Neural progenitor cell (in vitro differentiated cells): ENCODE measurements at regions not wholly inside any gene's neighbourhood (a gene's known extent, or its start where the extent isn't known, plus 50 kb on each side); places are given as distances from the start of the nearest gene placed in this dataset.

Experiments used
- DNase-seq: peaks from one replicate; pipeline ENCODE4 v3.0.0-alpha.2; 2016; ENCODE audit warnings: low spot score
- H2AFZ ChIP-seq: fragments of 200-600 bp; sonication (generic); replicated peaks from 2 replicates; pipeline ENCODE4 v1.6.1; 2016; ENCODE audit warnings: antibody characterized with exemption
- H3F3A ChIP-seq: fragments of 200-600 bp; sonication (generic); 2 replicates; pipeline ENCODE4 v1.6.1; 2016; ENCODE audit warnings: antibody characterized with exemption, low read depth
- H3K27ac ChIP-seq: fragments of 200-600 bp; sonication (generic); 2 replicates; pipeline ENCODE4 v1.5.1; 2016; ENCODE audit warnings: mild to moderate bottlenecking
- H3K27me3 ChIP-seq: fragments of 200-600 bp; sonication (generic); 2 replicates; pipeline ENCODE4 v1.6.1; 2016; ENCODE audit warnings: mild to moderate bottlenecking, moderate library complexity
- H3K36me3 ChIP-seq: fragments of 200-600 bp; sonication (generic); 2 replicates; pipeline ENCODE4 v1.5.1; 2016
- H3K4me1 ChIP-seq: fragments of 200-600 bp; sonication (generic); 2 replicates; pipeline ENCODE4 v1.6.1; 2016; ENCODE audit warnings: mixed run types
- H3K4me2 ChIP-seq: fragments of 200-600 bp; sonication (generic); 2 replicates; pipeline ENCODE4 v1.6.1; 2016
- H3K4me3 ChIP-seq: fragments of 200-600 bp; sonication (generic); 2 replicates; pipeline ENCODE4 v1.5.1; 2016
- H3K79me2 ChIP-seq: fragments of 200-600 bp; sonication (generic); 2 replicates; pipeline ENCODE4 v1.6.1; 2016; ENCODE audit warnings: low read depth
- H3K9ac ChIP-seq: fragments of 200-600 bp; sonication (generic); 2 replicates; pipeline ENCODE4 v1.6.1; 2016
- H3K9me3 ChIP-seq: fragments of 200-600 bp; sonication (generic); 2 replicates; pipeline ENCODE4 v1.5.1; 2016; ENCODE audit warnings: low read depth
- H4K20me1 ChIP-seq: fragments of 200-600 bp; sonication (generic); 2 replicates; pipeline ENCODE4 v1.6.1; 2016; ENCODE audit warnings: low read depth
- H3K27ac Mint-ChIP-seq: 3 replicates; pipeline ENCODE4 v1.8.0; 2021; ENCODE audit warnings: mixed read lengths
- H3K27me3 Mint-ChIP-seq: 2 replicates; pipeline ENCODE4 v1.8.0; 2022; ENCODE audit warnings: low read depth, mild to moderate bottlenecking, inconsistent platforms, moderate library complexity, mixed read lengths; ENCODE audit not compliant: insufficient read depth
- H3K36me3 Mint-ChIP-seq: 3 replicates; pipeline ENCODE4 v1.8.0; 2021; ENCODE audit warnings: mixed read lengths
- H3K4me1 Mint-ChIP-seq: 3 replicates; pipeline ENCODE4 v1.8.0; 2021; ENCODE audit warnings: mixed read lengths
- H3K4me3 Mint-ChIP-seq: 3 replicates; pipeline ENCODE4 v1.8.0; 2021; ENCODE audit warnings: mild to moderate bottlenecking, moderate library complexity, mixed read lengths
- H3K9me3 Mint-ChIP-seq: 3 replicates; pipeline ENCODE4 v1.8.0; 2020; ENCODE audit warnings: mixed read lengths
- CTCF ChIP-seq: fragments of 200-600 bp; sonication (generic); IDR thresholded peaks from 2 replicates; pipeline ENCODE4 v1.5.1; 2017; ENCODE audit warnings: antibody characterized with exemption, mild to moderate bottlenecking
- EZH2 ChIP-seq: fragments of 200-600 bp; sonication (generic); IDR thresholded peaks from 2 replicates; pipeline ENCODE4 v1.6.1; 2017; ENCODE audit warnings: antibody characterized with exemption, mild to moderate bottlenecking, moderate library complexity
- EZH2phosphoT487 ChIP-seq: fragments of 200-600 bp; sonication (generic); IDR thresholded peaks from 2 replicates; pipeline ENCODE4 v1.6.1; 2017; ENCODE audit warnings: antibody characterized with exemption

- H3K9ac ChIP-seq: no peak overlapping the region
- peaks cover 50% of the 10 kb centered on the region for H3K4me1 Mint-ChIP-seq
- no peaks in the 10 kb centered on the region for H3K9me3 ChIP-seq
- H3K27ac Mint-ChIP-seq: no peak overlapping the region
- H3F3A ChIP-seq: peaks cover 6% of the 10 kb centered on the region
- no peak overlapping the region for H3K4me2 ChIP-seq
- H3K36me3 ChIP-seq: no peaks in the 10 kb centered on the region
- TF ChIP-seq EZH2phosphoT487: no peak
- no peak for TF ChIP-seq CTCF
- TF ChIP-seq EZH2: no peak
- no peaks in the 10 kb centered on the region for H3K79me2 ChIP-seq
- peaks cover 12% of the 10 kb centered on the region for H3K4me1 ChIP-seq
- H3K27me3 Mint-ChIP-seq: peaks cover 2% of the 10 kb centered on the region
- no peak for DNase-seq
- no peak overlapping the region for H3K27ac ChIP-seq
- H3K4me3 ChIP-seq: no peak overlapping the region
- H4K20me1 ChIP-seq: no peaks in the 10 kb centered on the region
- no peaks in the 10 kb centered on the region for H3K9me3 Mint-ChIP-seq
- H3K36me3 Mint-ChIP-seq: no peaks in the 10 kb centered on the region
- no peak overlapping the region for H2AFZ ChIP-seq
- no peak overlapping the region for H3K4me3 Mint-ChIP-seq
- no peaks in the 10 kb centered on the region for H3K27me3 ChIP-seq
These were observed 130.4 kb upstream of the AFDN start for GRCh38 chr6:167696296-167696695.

DNA sequence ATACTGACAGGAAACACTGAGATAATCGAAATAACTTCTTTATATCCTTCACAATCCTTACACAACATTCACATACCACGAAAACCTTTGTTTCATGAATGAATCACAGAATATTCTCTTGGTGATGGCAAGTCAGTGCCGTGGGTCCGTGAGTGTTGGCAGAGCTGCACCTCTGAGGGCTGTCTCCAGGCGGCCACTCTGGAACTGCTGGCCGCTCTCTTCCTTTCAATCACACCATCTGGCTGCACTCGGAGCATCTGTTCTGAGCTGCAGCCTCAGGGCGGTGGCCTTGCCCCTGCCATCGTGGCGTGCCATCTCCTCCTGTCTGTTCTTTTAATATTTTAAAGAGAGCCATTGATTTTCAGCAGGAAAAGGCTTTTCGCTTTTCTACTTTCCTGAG is 129.4 kb upstream of the AFDN start:
- Histone ChIP-seq H3K4me3 (no peak overlapping the region), H3K4me1 (peaks cover 2% of the 10 kb centered on the region), H3K4me2 (no peak overlapping the region), H3K27ac (no peak overlapping the region), H4K20me1 (no peaks in the 10 kb centered on the region), H3K9me3 (no peaks in the 10 kb centered on the region), H3K36me3 (no peaks in the 10 kb centered on the region), H3F3A (no peaks in the 10 kb centered on the region), H2AFZ (no peak overlapping the region), H3K27me3 (no peaks in the 10 kb centered on the region), H3K79me2 (no peaks in the 10 kb centered on the region), H3K9ac (no peak overlapping the region)
- no peak overlapping the region for H3K4me3 Mint-ChIP-seq
- H3K27me3 Mint-ChIP-seq: peaks cover 4% of the 10 kb centered on the region
- no peaks in the 10 kb centered on the region for H3K9me3 Mint-ChIP-seq
- H3K36me3 Mint-ChIP-seq: no peaks in the 10 kb centered on the region
- no peak for DNase-seq
- H3K27ac Mint-ChIP-seq: no peak overlapping the region
- peaks cover 41% of the 10 kb centered on the region for H3K4me1 Mint-ChIP-seq
- TF ChIP-seq EZH2: no peak
- no peak for TF ChIP-seq CTCF
- no peak for TF ChIP-seq EZH2phosphoT487

GRCh38 chr6:167698540-167698939 is 128.2 kb upstream of the AFDN start:
- H3K36me3 Mint-ChIP-seq: no peaks in the 10 kb centered on the region
- Histone ChIP-seq H3F3A (no peaks in the 10 kb centered on the region), H2AFZ (no peak overlapping the region), H3K4me2 (no peak overlapping the region), H3K27ac (no peak overlapping the region), H3K36me3 (no peaks in the 10 kb centered on the region), H3K27me3 (no peaks in the 10 kb centered on the region), H3K9me3 (no peaks in the 10 kb centered on the region), H3K4me3 (no peak overlapping the region), H4K20me1 (no peaks in the 10 kb centered on the region), H3K79me2 (no peaks in the 10 kb centered on the region), H3K4me1 (no peaks in the 10 kb centered on the region), H3K9ac (no peak overlapping the region)
- TF ChIP-seq EZH2 (no peak), CTCF (no peak), EZH2phosphoT487 (no peak)
- no peak overlapping the region for H3K27ac Mint-ChIP-seq
- DNase-seq: no peak
- peaks cover 45% of the 10 kb centered on the region for H3K4me1 Mint-ChIP-seq
- peaks cover 4% of the 10 kb centered on the region for H3K27me3 Mint-ChIP-seq
- H3K4me3 Mint-ChIP-seq: no peak overlapping the region
- no peaks in the 10 kb centered on the region for H3K9me3 Mint-ChIP-seq
